ENCODE measurements at regions not wholly inside any gene's neighbourhood (a gene's known extent, or its start where the extent isn't known, plus 50 kb on each side); places are given as distances from the start of the nearest gene placed in this dataset.

DNA sequence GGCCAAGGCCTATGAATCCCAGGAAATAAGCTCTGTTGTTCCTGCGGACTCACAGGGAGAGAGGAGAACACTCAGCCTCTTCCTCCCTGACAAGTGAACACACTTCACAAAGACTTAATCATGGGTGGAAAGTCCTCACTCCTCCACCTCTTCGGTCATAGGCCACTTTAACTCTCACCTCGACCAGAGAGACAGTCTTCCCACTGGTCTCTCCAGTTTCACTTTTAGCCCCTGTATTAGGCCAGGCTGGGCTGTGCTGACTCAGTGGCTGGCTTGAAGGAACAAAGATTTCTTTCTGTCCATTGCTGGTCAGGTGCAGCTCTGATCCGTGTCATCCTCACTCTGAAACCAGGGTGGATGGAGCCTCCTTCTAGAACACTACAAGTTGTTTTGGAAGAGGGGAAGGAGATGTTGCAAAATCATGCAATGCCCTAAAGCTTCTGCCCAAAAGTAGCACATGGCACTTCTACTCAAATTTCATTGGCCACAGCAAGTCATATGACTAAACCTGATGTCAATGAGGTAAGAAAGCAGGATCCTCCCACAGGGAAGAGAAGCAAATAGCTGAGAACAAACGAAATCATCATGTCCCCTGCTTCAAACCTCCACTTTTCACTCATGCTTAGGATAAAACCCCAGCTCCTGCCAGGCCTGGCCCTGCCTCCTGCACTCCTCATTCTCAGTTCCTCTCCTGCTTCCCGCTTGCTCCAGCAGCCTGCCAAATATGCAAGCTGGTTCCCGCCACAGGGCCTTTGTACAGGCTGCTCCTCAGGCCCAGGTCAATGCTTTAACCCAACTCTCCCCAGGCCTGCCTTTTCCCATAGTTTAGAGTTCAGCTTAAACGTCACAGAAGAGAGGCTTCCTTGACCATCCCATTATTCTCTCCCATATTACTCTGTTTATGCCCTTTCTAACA, 150.5 kb upstream of the RUNX3 start:
- WGBS = 76% methylated on average over 8 of the region's 8 CpGs
- no peaks in the 10 kb centered on the region for H3K27me3 ChIP-seq

GRCh38 chr1:25079048-25079447, 149.0 kb upstream of the RUNX3 start:
- peaks cover 0 to 14% (median 4%) of the 10 kb centered on the region in 4 donors for H3K9me3 ChIP-seq
- intact Hi-C loops (cut with DNase I) = no loop called here
- no peak overlapping the region for H3K4me3 ChIP-seq
- H3K4me1 ChIP-seq = no peaks in the 10 kb centered on the region
- no peaks in the 10 kb centered on the region for H3K27me3 ChIP-seq
- no peak for TF ChIP-seq POLR2AphosphoS5 (IDR thresholded peaks at IDR 0.05)
- no peak overlapping the region for H3K27ac ChIP-seq (replicated peaks in 1 of 4)
- no peak for DNase-seq (ENCODE audit: extremely low spot score)
- H3K36me3 ChIP-seq = no peaks in the 10 kb centered on the region

More for the DNA sequence above, 150.5 kb upstream of the RUNX3 start:
- Histone ChIP-seq H3K9me3 (peaks cover 0 to 14% (median 4%) of the 10 kb centered on the region in 4 donors), H3K4me1 (no peaks in the 10 kb centered on the region), H3K4me3 (no peak overlapping the region), H3K36me3 (no peaks in the 10 kb centered on the region), H3K27ac (replicated peaks in 1 of 4) (no peak overlapping the region)
- intact Hi-C loops (cut with DNase I) = no loop called here
- TF ChIP-seq POLR2A (IDR thresholded peaks at IDR 0.05; ENCODE audit: low read depth) (no peak), EP300 (IDR thresholded peaks at IDR 0.05) (no peak), POLR2AphosphoS5 (IDR thresholded peaks at IDR 0.05) (no peak)
- TF ChIP-seq, protein P1, sequence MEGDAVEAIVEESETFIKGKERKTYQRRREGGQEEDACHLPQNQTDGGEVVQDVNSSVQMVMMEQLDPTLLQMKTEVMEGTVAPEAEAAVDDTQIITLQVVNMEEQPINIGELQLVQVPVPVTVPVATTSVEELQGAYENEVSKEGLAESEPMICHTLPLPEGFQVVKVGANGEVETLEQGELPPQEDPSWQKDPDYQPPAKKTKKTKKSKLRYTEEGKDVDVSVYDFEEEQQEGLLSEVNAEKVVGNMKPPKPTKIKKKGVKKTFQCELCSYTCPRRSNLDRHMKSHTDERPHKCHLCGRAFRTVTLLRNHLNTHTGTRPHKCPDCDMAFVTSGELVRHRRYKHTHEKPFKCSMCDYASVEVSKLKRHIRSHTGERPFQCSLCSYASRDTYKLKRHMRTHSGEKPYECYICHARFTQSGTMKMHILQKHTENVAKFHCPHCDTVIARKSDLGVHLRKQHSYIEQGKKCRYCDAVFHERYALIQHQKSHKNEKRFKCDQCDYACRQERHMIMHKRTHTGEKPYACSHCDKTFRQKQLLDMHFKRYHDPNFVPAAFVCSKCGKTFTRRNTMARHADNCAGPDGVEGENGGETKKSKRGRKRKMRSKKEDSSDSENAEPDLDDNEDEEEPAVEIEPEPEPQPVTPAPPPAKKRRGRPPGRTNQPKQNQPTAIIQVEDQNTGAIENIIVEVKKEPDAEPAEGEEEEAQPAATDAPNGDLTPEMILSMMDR (IDR thresholded peaks at IDR 0.05) = no peak
- no peak for DNase-seq (ENCODE audit: extremely low spot score)

DNA sequence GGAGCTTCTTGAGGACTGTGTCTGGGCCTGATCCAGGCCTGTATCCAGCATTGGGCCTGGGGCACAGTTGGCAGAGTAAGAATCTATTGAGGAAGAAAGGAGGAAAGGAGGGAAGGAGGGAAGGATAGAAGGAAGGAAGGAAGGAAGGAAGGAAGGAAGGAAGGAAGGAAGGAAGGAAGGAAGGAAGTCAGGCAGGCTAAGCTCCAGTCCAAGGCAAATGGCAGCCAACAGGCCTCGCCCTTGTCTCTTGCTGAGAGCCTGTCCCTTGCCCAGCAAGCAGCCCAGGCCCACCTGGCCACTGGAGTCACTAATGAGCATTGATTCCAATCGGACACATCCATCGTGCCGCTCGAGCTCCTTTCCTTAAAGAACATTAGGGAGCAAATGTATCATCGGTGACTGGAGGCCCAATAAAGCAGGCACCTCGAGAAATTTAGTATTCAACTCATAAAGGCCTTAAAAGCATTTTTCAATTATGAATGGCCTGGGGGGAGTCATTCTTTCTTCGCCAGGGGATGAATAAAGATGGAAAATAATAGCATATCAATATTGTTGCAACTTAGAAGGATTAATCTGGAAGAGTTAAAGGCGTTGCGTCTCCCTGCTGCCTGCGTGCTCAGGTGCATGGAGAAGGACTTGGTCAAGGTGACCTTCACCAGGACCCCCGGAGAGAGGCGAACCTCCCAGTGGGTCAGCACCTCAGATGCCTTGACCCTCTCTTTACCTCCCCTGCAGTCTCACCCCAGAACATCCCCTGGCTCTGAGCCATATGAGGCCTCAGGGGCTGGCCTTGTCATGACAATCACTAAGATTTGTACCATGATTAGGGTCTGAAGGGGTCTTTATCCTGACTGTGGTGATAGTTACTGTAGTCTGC, 144.5 kb upstream of the RUNX3 start:
- intact Hi-C loops (cut with DNase I) = no loop called here
- Histone ChIP-seq H3K27me3 (peaks cover 0 to 8% (median 0%) of the 10 kb centered on the region in 4 donors), H3K27ac (replicated peaks in 1 of 4) (no peak overlapping the region), H3K4me1 (no peaks in the 10 kb centered on the region), H3K4me3 (no peak overlapping the region), H3K36me3 (no peaks in the 10 kb centered on the region), H3K9me3 (peaks cover 0 to 14% (median 4%) of the 10 kb centered on the region in 4 donors)
- WGBS = 83% methylated on average over 13 of the region's 13 CpGs
- TF ChIP-seq, protein P1 (IDR thresholded peaks at IDR 0.05) = no peak
- TF ChIP-seq POLR2A (IDR thresholded peaks at IDR 0.05; ENCODE audit: low read depth) (no peak), EP300 (IDR thresholded peaks at IDR 0.05) (no peak), POLR2AphosphoS5 (IDR thresholded peaks at IDR 0.05) (no peak)
- no peak for DNase-seq (ENCODE audit: extremely low spot score)

GRCh38 chr1:25073640-25074270, 143.7 kb upstream of the RUNX3 start:
- Histone ChIP-seq H3K4me1 (no peaks in the 10 kb centered on the region), H3K9me3 (peaks cover 0 to 13% (median 4%) of the 10 kb centered on the region in 4 donors), H3K36me3 (no peaks in the 10 kb centered on the region), H3K4me3 (no peak overlapping the region), H3K27ac (replicated peaks in 1 of 4) (no peak overlapping the region), H3K27me3 (peaks cover 0 to 8% (median 0%) of the 10 kb centered on the region in 4 donors)
- WGBS = 76% methylated on average over 10 of the region's 12 CpGs
- TF ChIP-seq POLR2A (IDR thresholded peaks at IDR 0.05; ENCODE audit: low read depth) (no peak), EP300 (IDR thresholded peaks at IDR 0.05) (no peak)
- intact Hi-C loops (cut with DNase I) = no loop called here
- no peak for DNase-seq (ENCODE audit: extremely low spot score)

- H3K36me3 ChIP-seq = no peaks in the 10 kb centered on the region
- H3K4me3 ChIP-seq = no peak overlapping the region
- intact Hi-C loops (cut with DNase I) = no loop called here
- H3K9me3 ChIP-seq = peaks cover 0 to 6% (median 3%) of the 10 kb centered on the region in 4 donors
- TF ChIP-seq POLR2A (IDR thresholded peaks at IDR 0.05; ENCODE audit: low read depth) (no peak), EP300 (IDR thresholded peaks at IDR 0.05) (no peak), POLR2AphosphoS5 (IDR thresholded peaks at IDR 0.05) (no peak)
- TF ChIP-seq, protein P1 (IDR thresholded peaks at IDR 0.05) = no peak
- H3K27ac ChIP-seq (replicated peaks in 1 of 4) = no peak overlapping the region
- H3K27me3 ChIP-seq = peaks cover 0 to 8% (median 0%) of the 10 kb centered on the region in 4 donors
- no peaks in the 10 kb centered on the region for H3K4me1 ChIP-seq
- 61% methylated on average over 2 of the region's 5 CpGs for WGBS
- no peak for DNase-seq (ENCODE audit: extremely low spot score)
Observed at GRCh38 chr1:25072461-25072860, 142.4 kb upstream of the RUNX3 start.
